GM13976 (cell line): ENCODE measurements at regions not wholly inside any gene's neighbourhood (a gene's known extent, or its start where the extent isn't known, plus 50 kb on each side); places are given as distances from the start of the nearest gene placed in this dataset.

Experiments
- DNase-seq: peaks from one replicate; pipeline ENCODE4 v3.0.0; 2012; ENCODE audit warnings: low spot score
- in situ Hi-C: fragments of 300-500 bp; cut with MboI; formaldehyde crosslinking; loops from one replicate; pipeline ENCODE4 v1.12.0; 2022; ENCODE audit warnings: low sequenced_read_pairs, mixed read lengths, inconsistent platforms; ENCODE audit not compliant: unreplicated experiment
- TF ChIP-seq, protein P1 (sequence below): IDR thresholded peaks from 2 replicates; pipeline ENCODE4 v1.5.1; 2012; ENCODE audit warnings: borderline replicate concordance, mild to moderate bottlenecking; ENCODE audit not compliant: insufficient read depth; ENCODE audit errors: extremely low read depth, missing control alignments, control extremely low read depth

DNA sequence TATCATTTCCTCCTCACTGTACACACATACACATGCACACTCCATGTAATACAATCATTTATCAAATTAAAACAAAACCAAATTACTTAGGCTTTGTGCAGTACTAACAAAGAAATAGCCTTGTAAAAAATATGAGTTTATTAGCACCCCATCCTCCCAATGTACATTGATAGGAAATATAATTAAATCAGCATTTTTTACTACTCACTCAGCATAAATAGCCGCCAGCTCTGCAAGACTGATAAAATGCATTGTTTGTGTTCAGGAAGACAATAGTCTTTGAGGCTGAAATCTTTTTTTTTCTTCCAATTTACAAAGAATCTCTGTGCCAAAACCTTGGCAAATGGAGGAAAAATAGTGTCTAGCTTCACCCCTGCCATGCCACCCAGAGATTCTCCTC is 497.6 kb upstream of the ADAMTS16 start:
- TF ChIP-seq, protein P1, sequence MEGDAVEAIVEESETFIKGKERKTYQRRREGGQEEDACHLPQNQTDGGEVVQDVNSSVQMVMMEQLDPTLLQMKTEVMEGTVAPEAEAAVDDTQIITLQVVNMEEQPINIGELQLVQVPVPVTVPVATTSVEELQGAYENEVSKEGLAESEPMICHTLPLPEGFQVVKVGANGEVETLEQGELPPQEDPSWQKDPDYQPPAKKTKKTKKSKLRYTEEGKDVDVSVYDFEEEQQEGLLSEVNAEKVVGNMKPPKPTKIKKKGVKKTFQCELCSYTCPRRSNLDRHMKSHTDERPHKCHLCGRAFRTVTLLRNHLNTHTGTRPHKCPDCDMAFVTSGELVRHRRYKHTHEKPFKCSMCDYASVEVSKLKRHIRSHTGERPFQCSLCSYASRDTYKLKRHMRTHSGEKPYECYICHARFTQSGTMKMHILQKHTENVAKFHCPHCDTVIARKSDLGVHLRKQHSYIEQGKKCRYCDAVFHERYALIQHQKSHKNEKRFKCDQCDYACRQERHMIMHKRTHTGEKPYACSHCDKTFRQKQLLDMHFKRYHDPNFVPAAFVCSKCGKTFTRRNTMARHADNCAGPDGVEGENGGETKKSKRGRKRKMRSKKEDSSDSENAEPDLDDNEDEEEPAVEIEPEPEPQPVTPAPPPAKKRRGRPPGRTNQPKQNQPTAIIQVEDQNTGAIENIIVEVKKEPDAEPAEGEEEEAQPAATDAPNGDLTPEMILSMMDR: no peak
- DNase-seq: no peak
- in situ Hi-C loops: no loop called here

DNA sequence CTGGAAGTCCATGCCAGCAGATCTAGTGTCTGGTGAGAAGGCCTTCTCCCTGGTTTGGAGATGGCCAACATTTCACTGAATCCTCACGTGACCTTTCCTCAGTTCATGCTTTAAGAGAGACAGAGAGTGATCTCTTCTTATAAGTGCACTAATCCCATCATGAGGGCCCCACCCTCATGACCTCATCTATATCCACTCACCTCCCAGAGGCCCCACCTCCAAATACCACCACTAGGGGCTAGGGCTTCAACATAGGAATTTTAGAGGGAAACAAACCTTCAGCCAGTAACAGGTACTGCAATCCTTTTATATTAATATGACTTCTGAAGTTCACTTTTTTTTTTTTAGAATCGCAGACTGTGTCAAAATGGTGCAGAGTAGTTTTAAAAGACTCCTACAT is 496.9 kb upstream of the ADAMTS16 start:
- in situ Hi-C loops: no loop called here
- TF ChIP-seq, protein P1: no peak
- DNase-seq: no peak

DNA sequence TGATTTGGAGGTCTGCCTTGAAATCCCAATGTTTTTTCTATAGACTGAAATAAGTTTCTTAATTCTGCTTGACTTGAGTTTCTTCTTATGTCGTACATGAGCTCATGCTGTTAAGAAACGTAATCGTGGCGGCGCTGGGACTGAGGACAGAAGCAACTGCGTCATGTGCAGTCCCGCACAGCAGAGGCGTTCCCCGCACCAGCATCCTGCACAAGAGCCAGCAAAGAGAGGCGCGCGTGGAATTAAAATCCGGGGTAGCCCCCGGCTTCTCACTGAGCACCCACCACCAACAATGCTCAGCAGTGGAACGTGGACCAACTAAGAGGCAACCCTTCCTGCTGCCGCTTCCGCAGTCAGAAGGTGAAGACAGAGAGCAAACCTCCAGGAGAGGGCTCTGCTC is 496.2 kb upstream of the ADAMTS16 start:
- DNase-seq: no peak
- in situ Hi-C loops: no loop called here
- TF ChIP-seq, protein P1: no peak

DNA sequence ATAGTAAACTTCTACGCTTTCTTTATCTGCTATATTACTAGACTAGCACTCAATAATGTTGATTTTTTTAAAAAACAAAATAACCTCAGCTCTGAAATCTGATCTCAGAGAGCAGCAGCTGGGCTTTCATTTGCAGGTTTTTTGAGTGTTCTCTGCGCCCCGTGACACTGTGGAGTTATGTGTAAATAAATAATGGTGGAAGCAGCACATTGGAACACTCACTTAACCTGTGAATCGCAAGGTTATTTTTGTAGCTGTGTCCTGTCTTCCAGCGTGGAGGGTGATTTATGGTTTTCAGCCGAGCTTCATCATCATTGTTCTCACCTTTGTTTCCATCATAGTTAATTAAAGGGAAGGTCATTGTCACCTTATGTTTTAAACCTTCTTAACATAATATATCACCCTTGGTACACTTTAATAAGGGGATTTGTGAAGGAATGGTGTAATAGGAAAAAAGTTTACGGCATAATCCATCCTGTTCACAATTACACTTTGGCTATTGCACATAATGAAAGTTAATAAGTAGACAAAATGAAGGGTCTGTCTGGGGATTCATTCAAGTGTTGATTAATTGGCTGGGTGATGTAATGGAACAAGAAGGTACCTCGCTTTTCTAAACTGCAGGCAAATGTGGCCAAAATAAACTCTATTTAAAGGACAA is 493.3 kb upstream of the ADAMTS16 start:
- DNase-seq: no peak
- in situ Hi-C loops: no loop called here
- TF ChIP-seq, protein P1: no peak

DNA sequence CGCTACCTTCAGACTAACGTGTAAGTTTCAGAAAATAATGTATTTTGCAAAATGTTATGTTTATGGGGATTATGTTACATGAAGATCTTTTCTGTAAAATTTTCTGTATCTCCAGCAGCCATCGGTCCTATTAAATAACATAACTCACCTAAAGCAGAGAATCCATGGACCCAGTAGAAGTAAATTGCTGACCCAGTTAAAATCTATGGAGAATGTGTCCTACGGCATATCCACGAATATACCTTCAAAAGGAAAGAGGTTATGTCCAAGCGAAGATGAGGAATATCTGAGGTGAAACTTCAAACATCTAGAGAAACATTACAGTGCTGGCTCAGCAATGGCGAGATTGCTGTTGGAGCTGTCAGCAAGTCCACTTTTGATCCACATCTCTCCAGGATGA is 492.2 kb upstream of the ADAMTS16 start:
- in situ Hi-C loops: no loop called here
- no peak for DNase-seq
- TF ChIP-seq, protein P1: no peak

DNA sequence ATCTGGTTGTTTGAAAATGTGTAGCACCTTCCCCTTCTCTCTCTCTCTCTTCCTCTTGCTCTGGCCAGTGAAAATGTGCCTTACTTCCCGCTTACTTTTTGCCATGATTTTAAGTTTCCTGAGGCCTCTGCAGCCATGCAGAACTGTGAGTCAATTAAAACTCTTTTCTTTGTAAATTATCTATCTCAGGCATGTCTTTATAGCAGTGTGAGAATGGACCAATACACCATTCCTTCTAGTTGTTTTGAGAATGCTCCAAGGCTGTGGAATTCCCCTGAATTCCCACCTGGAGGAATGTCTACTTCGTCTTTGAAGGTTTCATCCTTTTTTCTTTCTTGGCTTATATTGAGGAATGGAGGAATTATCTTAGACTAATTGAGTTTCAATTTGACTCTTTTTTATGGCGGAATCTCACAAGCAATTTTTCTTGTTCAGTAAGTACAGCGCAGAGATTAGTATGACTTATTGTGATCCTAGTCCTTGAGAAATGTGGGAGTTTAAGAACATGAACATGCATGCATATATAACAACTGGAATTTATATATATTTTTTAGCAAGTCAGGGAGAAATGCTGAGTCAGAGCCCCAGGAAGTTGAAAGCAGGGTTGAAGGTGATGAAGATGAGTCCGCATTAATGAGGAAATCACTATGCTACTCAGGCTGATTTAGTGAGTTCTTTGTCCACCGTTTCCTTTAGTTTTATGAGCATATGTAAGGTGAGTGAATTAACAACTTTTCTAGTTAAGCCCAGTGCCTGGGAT is 488.1 kb upstream of the ADAMTS16 start:
- in situ Hi-C loops: no loop called here
- TF ChIP-seq, protein P1: no peak

More for the DNA sequence above, 488.1 kb upstream of the ADAMTS16 start:
- no peak for DNase-seq
